D341Med (cell line): ENCODE measurements at regions not wholly inside any gene's neighbourhood (a gene's known extent, or its start where the extent isn't known, plus 50 kb on each side); places are given as distances from the start of the nearest gene placed in this dataset.

Source experiments
- DNase-seq: peaks from one replicate; pipeline ENCODE4 v3.0.0; 2012; ENCODE audit warnings: low spot score

- no peak for DNase-seq
Observed at GRCh38 chr18:67290421-67290820, 226.1 kb downstream of the DSEL start.

GRCh38 chr18:67285583-67285982, 230.9 kb downstream of the DSEL start:
- DNase-seq, result no peak

- no peak for DNase-seq
Observed at GRCh38 chr18:67282796-67283195, 233.7 kb downstream of the DSEL start.

GRCh38 chr18:67281746-67282145, 234.8 kb downstream of the DSEL start:
- no peak for DNase-seq

GRCh38 chr18:67280486-67281242, 235.9 kb downstream of the DSEL start:
- DNase-seq, result no peak

GRCh38 chr18:67279988-67280387, 236.5 kb downstream of the DSEL start:
- DNase-seq, result no peak

GRCh38 chr18:67278984-67279383, 237.5 kb downstream of the DSEL start:
- no peak for DNase-seq

GRCh38 chr18:67276638-67277037, 239.9 kb downstream of the DSEL start:
- no peak for DNase-seq

GRCh38 chr18:67273288-67273687, 243.2 kb downstream of the DSEL start:
- DNase-seq, result no peak

- DNase-seq, result no peak
Observed at GRCh38 chr18:67269206-67269605, 247.3 kb downstream of the DSEL start.

- no peak for DNase-seq
Observed at GRCh38 chr18:67268530-67268929, 248.0 kb downstream of the DSEL start.

- DNase-seq, result no peak
Observed at GRCh38 chr18:67266246-67267237, 250.0 kb downstream of the DSEL start.

GRCh38 chr18:67265464-67266245, 250.9 kb downstream of the DSEL start:
- DNase-seq, result no peak

- DNase-seq, result no peak
Observed at GRCh38 chr18:67261931-67262552, 254.5 kb downstream of the DSEL start.

GRCh38 chr18:67260841-67261240, 255.7 kb downstream of the DSEL start:
- DNase-seq, result no peak

- DNase-seq, result no peak
Observed at GRCh38 chr18:67250776-67251424, 265.6 kb downstream of the DSEL start.

- no peak for DNase-seq
Observed at GRCh38 chr18:67243799-67244587, 272.5 kb downstream of the DSEL start.

GRCh38 chr18:67242001-67242400, 274.5 kb downstream of the DSEL start:
- DNase-seq, result no peak

GRCh38 chr18:67241299-67241698, 275.2 kb downstream of the DSEL start:
- no peak for DNase-seq

- no peak for DNase-seq
Observed at GRCh38 chr18:67239826-67240225, 276.7 kb downstream of the DSEL start.
